GM12873 (cell line): ENCODE measurements at regions not wholly inside any gene's neighbourhood (a gene's known extent, or its start where the extent isn't known, plus 50 kb on each side); places are given as distances from the start of the nearest gene placed in this dataset.

Experiments
- TF ChIP-seq, protein P1 (sequence below): IDR thresholded peaks from 2 replicates; pipeline ENCODE4 v1.5.1; 2012; ENCODE audit warnings: low read depth, mild to moderate bottlenecking, moderate library complexity, low read length, control low read depth; ENCODE audit not compliant: insufficient read depth; ENCODE audit errors: missing control alignments

DNA sequence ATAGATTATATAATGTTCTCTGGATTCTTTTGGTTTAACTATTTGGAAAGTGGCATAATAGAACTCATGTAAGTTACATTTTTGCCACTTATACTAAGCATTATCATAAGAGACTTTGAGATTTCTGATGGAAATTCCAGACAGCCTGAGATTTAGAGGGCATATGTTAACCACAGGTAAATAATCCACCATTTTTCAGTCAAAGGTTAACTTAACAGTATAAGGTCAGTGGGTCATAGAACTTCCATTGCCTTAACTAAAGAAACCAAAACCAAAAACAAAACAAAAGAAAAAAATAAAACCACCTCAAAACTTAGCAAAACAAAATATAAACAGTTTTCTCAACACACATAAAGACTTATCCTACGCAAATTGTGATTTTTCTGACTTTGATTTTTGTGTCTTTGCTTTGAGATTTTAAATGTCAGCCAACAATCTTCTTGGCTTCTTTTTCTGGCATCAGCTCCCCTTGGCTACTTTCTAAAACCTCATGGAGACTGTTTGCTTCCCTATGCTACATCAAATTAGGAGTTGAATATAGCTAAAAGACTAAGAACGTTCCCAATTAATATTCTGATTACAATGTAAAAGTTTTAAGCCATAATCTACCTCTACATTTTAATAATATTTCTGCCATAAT, 430.1 kb upstream of the DAB2 start:
- TF ChIP-seq, protein P1, sequence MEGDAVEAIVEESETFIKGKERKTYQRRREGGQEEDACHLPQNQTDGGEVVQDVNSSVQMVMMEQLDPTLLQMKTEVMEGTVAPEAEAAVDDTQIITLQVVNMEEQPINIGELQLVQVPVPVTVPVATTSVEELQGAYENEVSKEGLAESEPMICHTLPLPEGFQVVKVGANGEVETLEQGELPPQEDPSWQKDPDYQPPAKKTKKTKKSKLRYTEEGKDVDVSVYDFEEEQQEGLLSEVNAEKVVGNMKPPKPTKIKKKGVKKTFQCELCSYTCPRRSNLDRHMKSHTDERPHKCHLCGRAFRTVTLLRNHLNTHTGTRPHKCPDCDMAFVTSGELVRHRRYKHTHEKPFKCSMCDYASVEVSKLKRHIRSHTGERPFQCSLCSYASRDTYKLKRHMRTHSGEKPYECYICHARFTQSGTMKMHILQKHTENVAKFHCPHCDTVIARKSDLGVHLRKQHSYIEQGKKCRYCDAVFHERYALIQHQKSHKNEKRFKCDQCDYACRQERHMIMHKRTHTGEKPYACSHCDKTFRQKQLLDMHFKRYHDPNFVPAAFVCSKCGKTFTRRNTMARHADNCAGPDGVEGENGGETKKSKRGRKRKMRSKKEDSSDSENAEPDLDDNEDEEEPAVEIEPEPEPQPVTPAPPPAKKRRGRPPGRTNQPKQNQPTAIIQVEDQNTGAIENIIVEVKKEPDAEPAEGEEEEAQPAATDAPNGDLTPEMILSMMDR: no peak

DNA sequence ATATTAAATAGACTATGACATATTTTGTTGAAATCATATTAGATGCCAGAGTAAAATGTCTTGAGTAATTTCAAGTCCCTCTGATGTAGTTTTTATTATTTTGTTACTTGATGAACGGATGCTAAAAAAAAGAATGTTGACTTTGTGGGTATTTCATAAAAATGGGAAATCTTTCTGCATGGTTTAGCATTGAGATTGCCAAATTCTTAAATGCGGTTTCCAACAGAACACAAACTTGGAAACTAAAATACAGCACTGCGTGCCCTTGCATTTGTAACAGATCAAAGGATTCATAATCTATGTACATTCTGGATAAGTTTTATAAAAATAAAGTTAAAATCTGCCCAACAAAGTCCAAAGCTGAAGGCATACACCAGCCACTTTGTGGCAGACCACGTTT, 425.5 kb upstream of the DAB2 start:
- TF ChIP-seq, protein P1: no peak

DNA sequence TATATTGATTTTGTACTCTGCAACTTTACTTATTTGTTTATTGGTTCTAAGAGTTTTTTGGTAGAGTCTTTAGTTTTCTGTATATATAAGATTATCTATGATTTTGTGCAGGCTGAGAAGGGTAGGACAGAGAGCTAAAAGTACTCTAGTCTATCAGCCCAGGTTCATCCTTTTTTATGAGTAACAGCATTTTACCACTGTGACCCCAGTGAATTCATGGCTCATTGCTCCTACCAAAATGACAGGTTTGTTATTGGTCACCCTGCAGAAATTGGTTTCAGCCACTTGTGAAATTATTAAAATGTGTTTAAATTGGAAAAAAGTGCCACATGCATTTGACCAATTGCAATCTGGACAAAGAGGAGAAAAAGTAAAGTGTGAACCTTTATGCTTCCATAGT, 421.4 kb upstream of the DAB2 start:
- TF ChIP-seq, protein P1: no peak

DNA sequence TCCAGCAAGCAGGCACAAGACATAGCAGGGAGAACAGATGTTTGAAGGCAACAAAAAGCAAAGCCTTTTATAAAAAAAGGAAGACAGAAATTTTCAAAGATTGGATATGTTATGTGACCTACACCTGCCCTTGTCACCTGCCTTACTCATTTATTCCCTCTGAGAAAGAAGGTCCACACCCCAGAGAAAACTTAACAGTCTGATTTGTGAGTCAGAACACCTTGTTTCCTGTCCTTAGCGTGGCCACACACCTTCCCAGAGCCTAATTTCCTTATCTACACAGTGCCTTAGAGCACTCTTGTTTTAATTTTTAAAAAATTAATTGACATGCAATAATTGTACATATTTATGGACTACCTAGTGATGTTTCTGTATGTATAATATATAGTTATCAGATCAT, 419.0 kb upstream of the DAB2 start:
- TF ChIP-seq, protein P1: no peak

DNA sequence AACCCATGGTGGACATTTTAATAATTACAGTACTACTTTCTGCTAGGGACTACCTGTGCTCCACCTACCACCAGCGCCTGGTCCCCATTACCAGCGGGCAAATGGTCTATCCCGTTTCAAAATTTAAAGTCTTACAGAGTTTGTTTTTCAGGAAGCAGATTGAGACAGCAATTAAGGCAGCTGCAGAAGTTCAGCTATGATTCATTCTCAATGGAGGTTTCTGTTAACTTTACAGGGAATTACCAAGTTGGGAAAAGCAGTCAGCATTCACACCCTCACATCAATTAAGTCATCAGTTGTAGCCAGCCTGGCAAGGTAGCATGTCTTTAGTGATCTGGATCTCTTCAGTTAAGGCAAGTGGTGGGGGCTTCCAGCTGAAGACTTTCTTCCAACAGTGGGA, 410.6 kb upstream of the DAB2 start:
- TF ChIP-seq, protein P1: no peak

DNA sequence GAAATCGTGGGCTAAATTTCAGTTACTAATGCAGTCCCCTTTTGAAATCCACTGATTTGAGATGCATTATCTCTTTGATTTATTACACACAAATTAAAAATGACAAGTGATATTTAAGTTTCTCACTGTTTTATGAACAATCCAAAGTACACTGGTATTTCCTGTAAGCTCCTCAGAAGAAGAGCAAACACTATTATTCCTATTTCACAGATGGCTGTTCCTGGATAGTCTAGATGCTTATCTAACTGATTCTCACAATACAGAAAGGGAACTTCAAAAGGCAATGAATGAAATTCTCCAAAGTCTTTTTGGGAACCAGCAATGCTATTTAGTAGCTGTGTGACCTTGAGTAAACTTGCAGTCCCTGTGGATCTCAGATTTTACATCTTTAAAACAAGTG, 404.7 kb upstream of the DAB2 start:
- TF ChIP-seq, protein P1: no peak

DNA sequence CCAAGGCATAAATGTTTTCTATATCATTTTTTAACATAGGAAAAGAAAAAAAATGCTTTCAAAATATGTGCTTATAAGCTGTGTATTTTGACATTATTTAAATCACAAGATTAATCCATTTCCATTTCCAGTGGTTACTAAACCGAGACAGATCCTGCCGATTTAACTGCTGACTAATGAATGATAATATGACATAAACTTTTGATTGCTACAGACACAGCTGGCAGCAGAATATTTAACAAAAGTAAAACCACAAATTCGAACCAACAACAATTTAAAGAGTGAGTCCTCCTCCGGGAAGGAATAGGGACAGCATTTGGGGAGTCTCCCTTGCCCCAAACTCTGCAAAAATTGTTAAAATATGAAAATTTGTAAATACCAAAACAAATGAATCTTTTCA, 401.3 kb upstream of the DAB2 start:
- TF ChIP-seq, protein P1: no peak
